NCI-H2196 (cell line): ENCODE measurements at regions not wholly inside any gene's neighbourhood (a gene's known extent, or its start where the extent isn't known, plus 50 kb on each side); places are given as distances from the start of the nearest gene placed in this dataset.

Experiments
- DNase-seq: peaks from one replicate; lab custom pipeline; 2025; ENCODE audit not compliant: unreplicated experiment; lab: John Stamatoyannopoulos, UW

GRCh38 chr2:160911258-160911657 lies 249.0 kb upstream of the TANK start:
- DNase-seq: no peak

GRCh38 chr2:160912276-160912675 lies 248.0 kb upstream of the TANK start:
- no peak for DNase-seq

GRCh38 chr2:160913323-160913722 lies 246.9 kb upstream of the TANK start:
- no peak for DNase-seq

- DNase-seq: no peak
These were observed 246.0 kb upstream of the TANK start for GRCh38 chr2:160914217-160914616.

GRCh38 chr2:160916300-160916699 lies 243.9 kb upstream of the TANK start:
- DNase-seq: no peak

- no peak for DNase-seq
These were observed 242.4 kb upstream of the TANK start for GRCh38 chr2:160917850-160918249.

- DNase-seq: no peak
These were observed 242.0 kb upstream of the TANK start for GRCh38 chr2:160918258-160918657.

GRCh38 chr2:160918906-160919503 lies 241.2 kb upstream of the TANK start:
- DNase-seq: peak; percentile 15

GRCh38 chr2:160920061-160920460 lies 240.2 kb upstream of the TANK start:
- DNase-seq: no peak

- DNase-seq: no peak
These were observed 239.4 kb upstream of the TANK start for GRCh38 chr2:160920791-160921303.

GRCh38 chr2:160921386-160921964 lies 238.8 kb upstream of the TANK start:
- DNase-seq: no peak

- DNase-seq: no peak
These were observed 235.3 kb upstream of the TANK start for GRCh38 chr2:160924936-160925353.

- no peak for DNase-seq
These were observed 234.3 kb upstream of the TANK start for GRCh38 chr2:160925956-160926355.

- DNase-seq: no peak
These were observed 232.9 kb upstream of the TANK start for GRCh38 chr2:160927324-160927723.

GRCh38 chr2:160928854-160929301 lies 231.3 kb upstream of the TANK start:
- DNase-seq: no peak

GRCh38 chr2:160931531-160931930 lies 228.7 kb upstream of the TANK start:
- DNase-seq: no peak

- DNase-seq: no peak
These were observed 227.3 kb upstream of the TANK start for GRCh38 chr2:160932960-160933359.

- no peak for DNase-seq
These were observed 226.0 kb upstream of the TANK start for GRCh38 chr2:160934263-160934662.

GRCh38 chr2:160934991-160935390 lies 225.2 kb upstream of the TANK start:
- no peak for DNase-seq

GRCh38 chr2:160936044-160936806 lies 224.0 kb upstream of the TANK start:
- DNase-seq: no peak

GRCh38 chr2:160940271-160940670 lies 220.0 kb upstream of the TANK start:
- DNase-seq: no peak

GRCh38 chr2:160940699-160941098 lies 219.5 kb upstream of the TANK start:
- DNase-seq: no peak
